ENCODE measurements at regions not wholly inside any gene's neighbourhood (a gene's known extent, or its start where the extent isn't known, plus 50 kb on each side); places are given as distances from the start of the nearest gene placed in this dataset.
"Not testable (repeated sequence)": the region's sequence is repeated elsewhere in the genome, so short reads cannot be mapped to it uniquely, and the experiment has no call there.

- Mint-ChIP-seq H3K9me3 (peaks cover 7% of the 10 kb centered on the region), H3K4me1 (no peaks in the 10 kb centered on the region), H3K27ac (no peak overlapping the region), H3K27me3 (no peaks in the 10 kb centered on the region), H3K4me3 (no peak overlapping the region), H3K36me3 (no peaks in the 10 kb centered on the region)
- DNase-seq: no peak
Measured at GRCh38 chr6:164690241-164690640, 619.2 kb downstream of the C6orf118 start.

GRCh38 chr6:164665328-164665727 is 644.1 kb downstream of the C6orf118 start:
- Mint-ChIP-seq H3K4me1 (no peaks in the 10 kb centered on the region), H3K27me3 (no peaks in the 10 kb centered on the region), H3K4me3 (no peak overlapping the region), H3K9me3 (peaks cover 9% of the 10 kb centered on the region), H3K27ac (no peak overlapping the region), H3K36me3 (no peaks in the 10 kb centered on the region)
- no peak for DNase-seq

- Mint-ChIP-seq H3K36me3 (no peaks in the 10 kb centered on the region), H3K27me3 (no peaks in the 10 kb centered on the region), H3K9me3 (peaks cover 9% of the 10 kb centered on the region), H3K27ac (no peak overlapping the region), H3K4me1 (no peaks in the 10 kb centered on the region), H3K4me3 (no peak overlapping the region)
- no peak for DNase-seq
Measured at GRCh38 chr6:164663634-164664033, 645.8 kb downstream of the C6orf118 start.

- Mint-ChIP-seq H3K4me3 (no peak overlapping the region), H3K9me3 (peaks cover 6% of the 10 kb centered on the region), H3K27ac (no peak overlapping the region), H3K4me1 (no peaks in the 10 kb centered on the region), H3K27me3 (no peaks in the 10 kb centered on the region), H3K36me3 (no peaks in the 10 kb centered on the region)
- DNase-seq: no peak
Measured at GRCh38 chr6:164661716-164662115, 647.7 kb downstream of the C6orf118 start.

- H3K27me3 Mint-ChIP-seq: no peaks in the 10 kb centered on the region
- H3K4me1 Mint-ChIP-seq: no peaks in the 10 kb centered on the region
- H3K9me3 Mint-ChIP-seq: peaks cover 5% of the 10 kb centered on the region
- no peaks in the 10 kb centered on the region for H3K36me3 Mint-ChIP-seq
- no peak overlapping the region for H3K27ac Mint-ChIP-seq
- no peak for DNase-seq
- no peak overlapping the region for H3K4me3 Mint-ChIP-seq
Measured at GRCh38 chr6:164660781-164661180, 648.6 kb downstream of the C6orf118 start.

- no peak overlapping the region for H3K27ac Mint-ChIP-seq
- H3K36me3 Mint-ChIP-seq: no peaks in the 10 kb centered on the region
- no peak for DNase-seq
- no peaks in the 10 kb centered on the region for H3K4me1 Mint-ChIP-seq
- no peak overlapping the region for H3K4me3 Mint-ChIP-seq
- no peaks in the 10 kb centered on the region for H3K27me3 Mint-ChIP-seq
- peaks cover 6% of the 10 kb centered on the region for H3K9me3 Mint-ChIP-seq
Measured at GRCh38 chr6:164640956-164641355, 668.4 kb downstream of the C6orf118 start.

GRCh38 chr6:164628302-164628931 is 681.0 kb downstream of the C6orf118 start:
- H3K36me3 Mint-ChIP-seq: no peaks in the 10 kb centered on the region
- no peak overlapping the region for H3K4me3 Mint-ChIP-seq
- no peak for DNase-seq

GRCh38 chr6:164616917-164617524 is 692.4 kb downstream of the C6orf118 start:
- no peaks in the 10 kb centered on the region for H3K9me3 Mint-ChIP-seq
- H3K27ac Mint-ChIP-seq: no peak overlapping the region
- no peaks in the 10 kb centered on the region for H3K36me3 Mint-ChIP-seq
- H3K27me3 Mint-ChIP-seq: no peaks in the 10 kb centered on the region
- no peaks in the 10 kb centered on the region for H3K4me1 Mint-ChIP-seq
- H3K4me3 Mint-ChIP-seq: no peak overlapping the region
- DNase-seq: no peak

More at GRCh38 chr6:164628302-164628931, 681.0 kb downstream of the C6orf118 start:
- peaks cover 6% of the 10 kb centered on the region for H3K9me3 Mint-ChIP-seq
- H3K4me1 Mint-ChIP-seq: no peaks in the 10 kb centered on the region
- no peaks in the 10 kb centered on the region for H3K27me3 Mint-ChIP-seq
- no peak overlapping the region for H3K27ac Mint-ChIP-seq

GRCh38 chr6:164612751-164613150 is 696.7 kb downstream of the C6orf118 start:
- Mint-ChIP-seq H3K36me3 (no peaks in the 10 kb centered on the region), H3K9me3 (no peaks in the 10 kb centered on the region), H3K4me1 (no peaks in the 10 kb centered on the region), H3K27me3 (no peaks in the 10 kb centered on the region), H3K27ac (no peak overlapping the region), H3K4me3 (no peak overlapping the region)
- no peak for DNase-seq

GRCh38 chr6:164610859-164611258 is 698.5 kb downstream of the C6orf118 start:
- H3K9me3 Mint-ChIP-seq, H3K36me3 Mint-ChIP-seq: not testable (repeated sequence)

GRCh38 chr6:164602415-164602814 is 707.0 kb downstream of the C6orf118 start:
- not testable (repeated sequence) for H3K9me3 Mint-ChIP-seq, H3K4me1 Mint-ChIP-seq, H3K36me3 Mint-ChIP-seq, H3K4me3 Mint-ChIP-seq, H3K27me3 Mint-ChIP-seq, DNase-seq, H3K27ac Mint-ChIP-seq

More at GRCh38 chr6:164610859-164611258, 698.5 kb downstream of the C6orf118 start:
- H3K27ac Mint-ChIP-seq, H3K4me3 Mint-ChIP-seq, H3K27me3 Mint-ChIP-seq, DNase-seq, H3K4me1 Mint-ChIP-seq: not testable (repeated sequence)

- Mint-ChIP-seq H3K27me3 (no peaks in the 10 kb centered on the region), H3K27ac (no peak overlapping the region), H3K9me3 (peaks cover 11% of the 10 kb centered on the region), H3K4me1 (no peaks in the 10 kb centered on the region), H3K36me3 (no peaks in the 10 kb centered on the region), H3K4me3 (no peak overlapping the region)
- DNase-seq: no peak
Measured at GRCh38 chr6:164581563-164581962, 727.8 kb downstream of the C6orf118 start.

GRCh38 chr6:164579035-164579434 is 730.4 kb downstream of the C6orf118 start:
- DNase-seq: no peak
- H3K36me3 Mint-ChIP-seq: no peaks in the 10 kb centered on the region
- H3K4me3 Mint-ChIP-seq: no peak overlapping the region
- no peaks in the 10 kb centered on the region for H3K4me1 Mint-ChIP-seq
- no peaks in the 10 kb centered on the region for H3K27me3 Mint-ChIP-seq
- no peak overlapping the region for H3K27ac Mint-ChIP-seq
- peaks cover 11% of the 10 kb centered on the region for H3K9me3 Mint-ChIP-seq

- Mint-ChIP-seq H3K9me3 (peaks cover 11% of the 10 kb centered on the region), H3K4me1 (no peaks in the 10 kb centered on the region), H3K27ac (no peak overlapping the region), H3K36me3 (no peaks in the 10 kb centered on the region), H3K4me3 (no peak overlapping the region), H3K27me3 (no peaks in the 10 kb centered on the region)
- DNase-seq: no peak
Measured at GRCh38 chr6:164578616-164579015, 730.8 kb downstream of the C6orf118 start.

GRCh38 chr6:164570801-164571200 is 738.6 kb downstream of the C6orf118 start:
- Mint-ChIP-seq H3K9me3 (no peaks in the 10 kb centered on the region), H3K27me3 (no peaks in the 10 kb centered on the region), H3K36me3 (no peaks in the 10 kb centered on the region), H3K4me1 (no peaks in the 10 kb centered on the region), H3K27ac (no peak overlapping the region), H3K4me3 (no peak overlapping the region)
- no peak for DNase-seq

- H3K4me3 Mint-ChIP-seq: no peak overlapping the region
- H3K27ac Mint-ChIP-seq: no peak overlapping the region
- no peaks in the 10 kb centered on the region for H3K36me3 Mint-ChIP-seq
- DNase-seq: no peak
- H3K27me3 Mint-ChIP-seq: no peaks in the 10 kb centered on the region
- H3K4me1 Mint-ChIP-seq: no peaks in the 10 kb centered on the region
- H3K9me3 Mint-ChIP-seq: no peaks in the 10 kb centered on the region
Measured at GRCh38 chr6:164569509-164569908, 739.9 kb downstream of the C6orf118 start.

All from activated naive CD8-positive, alpha-beta T cell treated with anti-CD3 and anti-CD28 coated beads for 36 hours (primary cell).